Thymus (tissue), 11 donors: ENCODE measurements at regions not wholly inside any gene's neighbourhood (a gene's known extent, or its start where the extent isn't known, plus 50 kb on each side); places are given as distances from the start of the nearest gene placed in this dataset.

Source experiments
- DNase-seq, 9 donors: peaks; one replicate each; pipeline ENCODE4 v3.0.0-alpha.2; 2013; ENCODE audit warnings: low spot score in 9 of 9, low read depth in 6 of 9, missing footprints in 1 of 9
- H3K27ac ChIP-seq, 2 donors: one replicate each; pipeline ENCODE4 v1.5.1; 2013; ENCODE audit warnings: control low read depth in 1 of 2, low read depth in 1 of 2, low read length in 1 of 2, mild to moderate bottlenecking in 1 of 2, moderate library complexity in 1 of 2
- H3K27me3 ChIP-seq, 2 donors: one replicate each; pipeline ENCODE4 v1.5.1; 2013; ENCODE audit warnings: low read length in 1 of 2; ENCODE audit not compliant: control insufficient read depth in 2 of 2, insufficient read depth in 1 of 2
- H3K36me3 ChIP-seq, 2 donors: one replicate each; pipeline ENCODE4 v1.5.1; 2013; ENCODE audit warnings: low read length in 1 of 2, mild to moderate bottlenecking in 1 of 2, moderate library complexity in 1 of 2; ENCODE audit not compliant: control insufficient read depth in 2 of 2, insufficient read depth in 2 of 2
- H3K4me1 ChIP-seq, 2 donors: one replicate each; pipeline ENCODE4 v1.5.1; 2013; ENCODE audit warnings: low read length in 2 of 2; ENCODE audit not compliant: control insufficient read depth in 2 of 2, insufficient read depth in 2 of 2
- H3K4me3 ChIP-seq, 2 donors: one replicate each; pipeline ENCODE4 v1.5.1; 2013; ENCODE audit warnings: low read length in 2 of 2, control low read depth in 1 of 2, mild to moderate bottlenecking in 1 of 2
- H3K9me3 ChIP-seq, 2 donors: one replicate each; pipeline ENCODE4 v1.5.1; 2013; ENCODE audit warnings: low read length in 1 of 2, mild to moderate bottlenecking in 1 of 2; ENCODE audit not compliant: control insufficient read depth in 2 of 2, insufficient read depth in 1 of 2
- WGBS: extraction: QIAGEN DNeasy Blood & Tissue Kit; methylation state at CpG from one replicate; pipeline ENCODE4 v1.1.7; 2013; 5-methylcytosine and 5-hydroxymethylcytosine counted together
- donor health status: healthy.

DNA sequence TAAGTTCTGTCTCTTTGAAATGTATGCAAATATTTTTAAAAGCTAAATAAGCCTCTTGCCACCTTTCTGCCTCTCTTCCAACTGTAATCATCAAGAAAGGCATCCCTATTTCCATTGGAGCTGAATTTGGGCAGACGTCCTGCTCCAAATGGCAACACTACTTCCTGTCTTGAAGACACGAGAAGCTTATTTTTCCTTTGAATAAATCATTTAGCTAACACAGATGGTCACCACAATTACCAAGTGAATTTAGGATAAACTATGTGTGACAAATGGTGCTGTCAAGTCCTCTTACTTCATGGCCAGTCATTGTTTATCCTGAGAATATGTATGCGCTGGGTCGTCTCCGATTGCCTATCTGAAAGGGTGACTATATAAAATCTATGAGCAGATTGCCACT, 268.0 kb downstream of the ANKRD7 start:
- Histone ChIP-seq H3K27ac (no peak overlapping the region), H3K4me1 (no peaks in the 10 kb centered on the region), H3K36me3 (no peaks in the 10 kb centered on the region), H3K9me3 (no peaks in the 10 kb centered on the region), H3K27me3 (no peaks in the 10 kb centered on the region), H3K4me3 (no peak overlapping the region)
- WGBS, result 77% methylated on average over 5 of the region's 5 CpGs
- DNase-seq, result no peak

- Histone ChIP-seq H3K4me3 (no peak overlapping the region), H3K4me1 (no peaks in the 10 kb centered on the region), H3K36me3 (no peaks in the 10 kb centered on the region), H3K27ac (no peak overlapping the region), H3K9me3 (no peaks in the 10 kb centered on the region), H3K27me3 (no peaks in the 10 kb centered on the region)
- DNase-seq, result no peak
Observed at GRCh38 chr7:118496138-118496644, 271.7 kb downstream of the ANKRD7 start.

- Histone ChIP-seq H3K36me3 (no peaks in the 10 kb centered on the region), H3K27me3 (no peaks in the 10 kb centered on the region), H3K9me3 (no peaks in the 10 kb centered on the region), H3K4me1 (no peaks in the 10 kb centered on the region), H3K4me3 (no peak overlapping the region), H3K27ac (no peak overlapping the region)
- DNase-seq, result no peak
- WGBS, result 30% methylated on average over 3 of the region's 3 CpGs
Observed at GRCh38 chr7:118502235-118502634, 277.7 kb downstream of the ANKRD7 start.

- no peak for DNase-seq
- H3K27ac ChIP-seq, result no peak overlapping the region
- H3K4me1 ChIP-seq, result no peaks in the 10 kb centered on the region
- 91% methylated on average over 2 of the region's 2 CpGs for WGBS
- no peaks in the 10 kb centered on the region for H3K9me3 ChIP-seq
- no peaks in the 10 kb centered on the region for H3K27me3 ChIP-seq
- H3K36me3 ChIP-seq, result no peaks in the 10 kb centered on the region
- H3K4me3 ChIP-seq, result no peak overlapping the region
Observed at GRCh38 chr7:118511146-118511545, 286.6 kb downstream of the ANKRD7 start.

DNA sequence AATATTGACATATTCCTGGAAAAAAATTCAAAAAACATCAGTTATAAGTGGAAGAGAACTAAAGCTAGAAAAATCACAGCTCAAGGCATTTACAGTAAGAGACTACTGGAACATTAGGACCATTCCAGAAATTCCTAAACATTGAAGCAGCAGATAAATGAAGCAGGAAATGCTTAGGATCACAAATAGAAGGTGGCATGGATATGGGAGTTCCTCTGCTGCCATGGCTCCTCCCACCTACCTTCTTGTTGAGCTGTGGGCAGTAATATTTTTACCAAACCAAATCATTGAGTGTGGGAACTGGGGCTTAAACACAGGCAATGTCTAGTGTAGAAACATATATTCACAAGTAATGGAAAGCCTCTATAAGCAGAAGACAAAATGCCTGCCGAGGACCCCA, 292.8 kb downstream of the ANKRD7 start:
- Histone ChIP-seq H3K27ac (no peak overlapping the region), H3K9me3 (no peaks in the 10 kb centered on the region), H3K4me1 (no peaks in the 10 kb centered on the region), H3K27me3 (no peaks in the 10 kb centered on the region), H3K36me3 (no peaks in the 10 kb centered on the region), H3K4me3 (no peak overlapping the region)
- no peak for DNase-seq
- WGBS, result 33% methylated on average over 1 of the region's 1 CpG

DNA sequence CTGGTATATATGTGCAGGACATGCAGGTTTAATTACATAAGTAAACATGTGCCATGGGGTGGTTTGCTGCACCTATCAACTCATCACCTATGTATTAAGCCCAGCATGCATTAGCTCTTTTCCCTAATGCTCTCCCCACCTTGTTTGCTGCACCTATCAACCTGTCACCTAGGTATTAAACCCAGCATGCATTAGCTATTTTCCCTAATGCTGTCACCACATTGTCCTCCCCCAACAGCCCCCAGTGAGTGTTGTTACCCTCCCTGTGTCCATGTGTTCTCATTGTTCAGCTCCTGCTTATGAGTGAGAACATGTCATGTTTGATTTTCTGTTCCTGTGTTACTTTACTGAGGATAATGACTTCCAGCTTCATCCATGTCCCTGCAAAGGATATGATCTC, 300.5 kb downstream of the ANKRD7 start:
- Histone ChIP-seq H3K9me3 (no peaks in the 10 kb centered on the region), H3K36me3 (no peaks in the 10 kb centered on the region), H3K4me1 (no peaks in the 10 kb centered on the region), H3K27ac (no peak overlapping the region), H3K27me3 (no peaks in the 10 kb centered on the region), H3K4me3 (no peak overlapping the region)
- no peak for DNase-seq

GRCh38 chr7:118531566-118531965, 307.1 kb downstream of the ANKRD7 start:
- H3K4me3 ChIP-seq, result no peak overlapping the region
- no peak for DNase-seq

DNA sequence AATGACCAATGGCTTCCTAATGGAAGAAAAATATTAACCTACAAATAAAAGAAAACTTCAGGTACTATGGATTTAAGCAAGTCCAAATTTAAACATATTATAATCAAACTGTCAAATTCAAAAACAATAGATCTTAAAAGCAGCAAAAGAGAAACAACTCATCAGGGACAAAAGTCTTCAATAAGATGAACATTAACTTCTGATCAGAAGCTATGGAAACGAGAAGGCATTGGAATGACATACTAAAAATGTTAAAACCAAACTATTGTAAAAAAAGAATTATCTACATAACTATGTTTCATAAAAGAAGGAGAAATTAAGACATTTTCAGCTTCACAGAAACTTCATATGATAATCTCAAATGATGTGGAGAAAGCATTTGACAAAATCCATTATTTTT, 334.7 kb downstream of the ANKRD7 start:
- Histone ChIP-seq H3K4me1 (no peaks in the 10 kb centered on the region), H3K9me3 (no peaks in the 10 kb centered on the region), H3K4me3 (no peak overlapping the region), H3K27ac (no peak overlapping the region), H3K27me3 (no peaks in the 10 kb centered on the region), H3K36me3 (no peaks in the 10 kb centered on the region)
- 80% methylated on average over 1 of the region's 1 CpG for WGBS
- DNase-seq, result no peak

More at GRCh38 chr7:118531566-118531965, 307.1 kb downstream of the ANKRD7 start:
- Histone ChIP-seq H3K9me3 (no peaks in the 10 kb centered on the region), H3K36me3 (no peaks in the 10 kb centered on the region), H3K27ac (no peak overlapping the region), H3K4me1 (no peaks in the 10 kb centered on the region), H3K27me3 (no peaks in the 10 kb centered on the region)

DNA sequence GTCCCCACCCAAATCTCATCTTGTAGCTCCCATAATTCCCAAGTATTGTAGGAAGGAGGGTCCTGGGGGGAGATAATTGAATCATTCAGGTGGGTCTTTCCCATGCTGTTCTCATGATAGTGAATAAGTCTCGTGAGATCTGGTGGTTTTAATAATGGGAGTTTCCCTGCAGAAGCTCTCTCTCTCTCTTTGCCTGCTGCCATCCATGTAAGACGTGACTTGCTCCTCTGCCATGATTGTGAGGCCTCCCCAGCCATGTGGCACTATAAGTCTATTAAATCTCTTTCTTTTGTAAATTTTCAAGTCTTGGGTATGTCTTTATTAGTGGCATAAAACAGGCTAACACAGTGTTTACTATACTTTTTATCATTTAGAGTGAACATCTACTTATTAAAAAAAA, 338.8 kb downstream of the ANKRD7 start:
- Histone ChIP-seq H3K4me1 (no peaks in the 10 kb centered on the region), H3K4me3 (no peak overlapping the region), H3K27me3 (no peaks in the 10 kb centered on the region), H3K27ac (no peak overlapping the region), H3K36me3 (no peaks in the 10 kb centered on the region), H3K9me3 (no peaks in the 10 kb centered on the region)
- WGBS, result 90% methylated on average over 2 of the region's 2 CpGs
- DNase-seq, result no peak

DNA sequence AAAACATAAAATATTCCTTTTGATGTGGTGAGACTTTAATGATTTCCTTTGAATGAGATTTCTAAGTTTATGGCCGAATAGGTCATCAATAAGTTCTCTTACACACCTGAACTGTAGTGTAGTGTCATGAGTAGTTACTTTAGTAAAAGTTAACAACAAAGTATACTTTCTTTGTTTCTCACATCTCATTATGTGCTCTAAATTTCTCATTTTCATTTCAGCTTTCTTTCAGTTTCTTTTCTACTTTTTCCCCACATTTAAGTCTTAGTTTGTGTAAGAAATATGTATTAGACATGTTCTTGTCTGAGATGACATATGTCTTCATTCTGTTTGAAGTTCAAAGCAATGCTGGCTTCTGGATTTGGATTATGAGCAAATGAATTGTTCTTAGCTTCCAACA, 348.1 kb downstream of the ANKRD7 start:
- no peak for DNase-seq
- no peak overlapping the region for H3K4me3 ChIP-seq
- 81% methylated on average over 1 of the region's 1 CpG for WGBS
- no peaks in the 10 kb centered on the region for H3K4me1 ChIP-seq
- H3K36me3 ChIP-seq, result no peaks in the 10 kb centered on the region
- H3K27ac ChIP-seq, result no peak overlapping the region
- no peaks in the 10 kb centered on the region for H3K9me3 ChIP-seq
- no peaks in the 10 kb centered on the region for H3K27me3 ChIP-seq
